GM23338 (cell line): ENCODE measurements at regions not wholly inside any gene's neighbourhood (a gene's known extent, or its start where the extent isn't known, plus 50 kb on each side); places are given as distances from the start of the nearest gene placed in this dataset.

Experiments
- CREB1 ChIP-seq: fragments of 250-450 bp; sonication (Bioruptor Pico); IDR thresholded peaks from 2 replicates; pipeline ENCODE4 v1.5.0; 2020; ENCODE audit warnings: low read depth, mild to moderate bottlenecking, moderate library complexity
- EZH2phosphoT487 ChIP-seq: fragments of 200-600 bp; sonication (generic); IDR thresholded peaks from one replicate; pipeline ENCODE4 v1.8.1; 2018; ENCODE audit warnings: antibody characterized with exemption; ENCODE audit not compliant: unreplicated experiment
- JUNB ChIP-seq: IDR thresholded peaks from one replicate; pipeline ENCODE4 v1.6.1; 2016; ENCODE audit warnings: antibody characterized with exemption; ENCODE audit not compliant: unreplicated experiment
- POLR2AphosphoS5 ChIP-seq: IDR thresholded peaks from 2 replicates; pipeline ENCODE4 v1.6.1; 2016; ENCODE audit warnings: antibody characterized with exemption, low read depth
- TF ChIP-seq, protein P1 (sequence below): fragments of 250-450 bp; sonication (Bioruptor Pico); IDR thresholded peaks from 2 replicates; pipeline ENCODE4 v1.5.0; 2020; ENCODE audit warnings: mild to moderate bottlenecking, moderate library complexity
- TF ChIP-seq, protein P2 (sequence below), 2 experiments: fragments of 200-600 bp in 1 of 2; sonication (generic) in 1 of 2; conservative IDR thresholded peaks; 2 replicates each; pipeline versions ENCODE4 v1.5.1 to v1.6.1; 2016 to 2017; ENCODE audit warnings: antibody characterized with exemption in 2 of 2, low read depth in 2 of 2, mild to moderate bottlenecking in 2 of 2, moderate library complexity in 1 of 2
- TF ChIP-seq, protein P3 (sequence below): IDR thresholded peaks from 2 replicates; pipeline ENCODE4 v1.6.1; 2016; ENCODE audit warnings: antibody characterized with exemption

- TF ChIP-seq, protein P1, sequence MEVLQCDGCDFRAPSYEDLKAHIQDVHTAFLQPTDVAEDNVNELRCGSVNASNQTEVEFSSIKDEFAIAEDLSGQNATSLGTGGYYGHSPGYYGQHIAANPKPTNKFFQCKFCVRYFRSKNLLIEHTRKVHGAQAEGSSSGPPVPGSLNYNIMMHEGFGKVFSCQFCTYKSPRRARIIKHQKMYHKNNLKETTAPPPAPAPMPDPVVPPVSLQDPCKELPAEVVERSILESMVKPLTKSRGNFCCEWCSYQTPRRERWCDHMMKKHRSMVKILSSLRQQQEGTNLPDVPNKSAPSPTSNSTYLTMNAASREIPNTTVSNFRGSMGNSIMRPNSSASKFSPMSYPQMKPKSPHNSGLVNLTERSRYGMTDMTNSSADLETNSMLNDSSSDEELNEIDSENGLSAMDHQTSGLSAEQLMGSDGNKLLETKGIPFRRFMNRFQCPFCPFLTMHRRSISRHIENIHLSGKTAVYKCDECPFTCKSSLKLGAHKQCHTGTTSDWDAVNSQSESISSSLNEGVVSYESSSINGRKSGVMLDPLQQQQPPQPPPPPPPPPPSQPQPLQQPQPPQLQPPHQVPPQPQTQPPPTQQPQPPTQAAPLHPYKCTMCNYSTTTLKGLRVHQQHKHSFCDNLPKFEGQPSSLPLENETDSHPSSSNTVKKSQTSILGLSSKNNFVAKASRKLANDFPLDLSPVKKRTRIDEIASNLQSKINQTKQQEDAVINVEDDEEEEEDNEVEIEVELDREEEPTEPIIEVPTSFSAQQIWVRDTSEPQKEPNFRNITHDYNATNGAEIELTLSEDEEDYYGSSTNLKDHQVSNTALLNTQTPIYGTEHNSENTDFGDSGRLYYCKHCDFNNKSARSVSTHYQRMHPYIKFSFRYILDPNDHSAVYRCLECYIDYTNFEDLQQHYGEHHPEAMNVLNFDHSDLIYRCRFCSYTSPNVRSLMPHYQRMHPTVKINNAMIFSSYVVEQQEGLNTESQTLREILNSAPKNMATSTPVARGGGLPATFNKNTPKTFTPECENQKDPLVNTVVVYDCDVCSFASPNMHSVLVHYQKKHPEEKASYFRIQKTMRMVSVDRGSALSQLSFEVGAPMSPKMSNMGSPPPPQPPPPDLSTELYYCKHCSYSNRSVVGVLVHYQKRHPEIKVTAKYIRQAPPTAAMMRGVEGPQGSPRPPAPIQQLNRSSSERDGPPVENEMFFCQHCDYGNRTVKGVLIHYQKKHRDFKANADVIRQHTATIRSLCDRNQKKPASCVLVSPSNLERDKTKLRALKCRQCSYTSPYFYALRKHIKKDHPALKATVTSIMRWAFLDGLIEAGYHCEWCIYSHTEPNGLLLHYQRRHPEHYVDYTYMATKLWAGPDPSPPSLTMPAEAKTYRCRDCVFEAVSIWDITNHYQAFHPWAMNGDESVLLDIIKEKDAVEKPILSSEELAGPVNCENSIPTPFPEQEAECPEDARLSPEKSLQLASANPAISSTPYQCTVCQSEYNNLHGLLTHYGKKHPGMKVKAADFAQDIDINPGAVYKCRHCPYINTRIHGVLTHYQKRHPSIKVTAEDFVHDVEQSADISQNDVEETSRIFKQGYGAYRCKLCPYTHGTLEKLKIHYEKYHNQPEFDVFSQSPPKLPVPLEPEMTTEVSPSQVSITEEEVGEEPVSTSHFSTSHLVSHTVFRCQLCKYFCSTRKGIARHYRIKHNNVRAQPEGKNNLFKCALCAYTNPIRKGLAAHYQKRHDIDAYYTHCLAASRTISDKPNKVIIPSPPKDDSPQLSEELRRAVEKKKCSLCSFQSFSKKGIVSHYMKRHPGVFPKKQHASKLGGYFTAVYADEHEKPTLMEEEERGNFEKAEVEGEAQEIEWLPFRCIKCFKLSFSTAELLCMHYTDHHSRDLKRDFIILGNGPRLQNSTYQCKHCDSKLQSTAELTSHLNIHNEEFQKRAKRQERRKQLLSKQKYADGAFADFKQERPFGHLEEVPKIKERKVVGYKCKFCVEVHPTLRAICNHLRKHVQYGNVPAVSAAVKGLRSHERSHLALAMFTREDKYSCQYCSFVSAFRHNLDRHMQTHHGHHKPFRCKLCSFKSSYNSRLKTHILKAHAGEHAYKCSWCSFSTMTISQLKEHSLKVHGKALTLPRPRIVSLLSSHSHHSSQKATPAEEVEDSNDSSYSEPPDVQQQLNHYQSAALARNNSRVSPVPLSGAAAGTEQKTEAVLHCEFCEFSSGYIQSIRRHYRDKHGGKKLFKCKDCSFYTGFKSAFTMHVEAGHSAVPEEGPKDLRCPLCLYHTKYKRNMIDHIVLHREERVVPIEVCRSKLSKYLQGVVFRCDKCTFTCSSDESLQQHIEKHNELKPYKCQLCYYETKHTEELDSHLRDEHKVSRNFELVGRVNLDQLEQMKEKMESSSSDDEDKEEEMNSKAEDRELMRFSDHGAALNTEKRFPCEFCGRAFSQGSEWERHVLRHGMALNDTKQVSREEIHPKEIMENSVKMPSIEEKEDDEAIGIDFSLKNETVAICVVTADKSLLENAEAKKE (CRISPR knock-in tag) = no peak
- TF ChIP-seq JUNB (no peak), CREB1 (CRISPR knock-in tag) (no peak), POLR2AphosphoS5 (no peak), EZH2phosphoT487 (no peak)
- TF ChIP-seq, protein P2, sequence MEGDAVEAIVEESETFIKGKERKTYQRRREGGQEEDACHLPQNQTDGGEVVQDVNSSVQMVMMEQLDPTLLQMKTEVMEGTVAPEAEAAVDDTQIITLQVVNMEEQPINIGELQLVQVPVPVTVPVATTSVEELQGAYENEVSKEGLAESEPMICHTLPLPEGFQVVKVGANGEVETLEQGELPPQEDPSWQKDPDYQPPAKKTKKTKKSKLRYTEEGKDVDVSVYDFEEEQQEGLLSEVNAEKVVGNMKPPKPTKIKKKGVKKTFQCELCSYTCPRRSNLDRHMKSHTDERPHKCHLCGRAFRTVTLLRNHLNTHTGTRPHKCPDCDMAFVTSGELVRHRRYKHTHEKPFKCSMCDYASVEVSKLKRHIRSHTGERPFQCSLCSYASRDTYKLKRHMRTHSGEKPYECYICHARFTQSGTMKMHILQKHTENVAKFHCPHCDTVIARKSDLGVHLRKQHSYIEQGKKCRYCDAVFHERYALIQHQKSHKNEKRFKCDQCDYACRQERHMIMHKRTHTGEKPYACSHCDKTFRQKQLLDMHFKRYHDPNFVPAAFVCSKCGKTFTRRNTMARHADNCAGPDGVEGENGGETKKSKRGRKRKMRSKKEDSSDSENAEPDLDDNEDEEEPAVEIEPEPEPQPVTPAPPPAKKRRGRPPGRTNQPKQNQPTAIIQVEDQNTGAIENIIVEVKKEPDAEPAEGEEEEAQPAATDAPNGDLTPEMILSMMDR (conservative IDR thresholded peaks at IDR 0.05; ENCODE audit: low read depth in 2 of 2) = no peak
- TF ChIP-seq, protein P3, sequence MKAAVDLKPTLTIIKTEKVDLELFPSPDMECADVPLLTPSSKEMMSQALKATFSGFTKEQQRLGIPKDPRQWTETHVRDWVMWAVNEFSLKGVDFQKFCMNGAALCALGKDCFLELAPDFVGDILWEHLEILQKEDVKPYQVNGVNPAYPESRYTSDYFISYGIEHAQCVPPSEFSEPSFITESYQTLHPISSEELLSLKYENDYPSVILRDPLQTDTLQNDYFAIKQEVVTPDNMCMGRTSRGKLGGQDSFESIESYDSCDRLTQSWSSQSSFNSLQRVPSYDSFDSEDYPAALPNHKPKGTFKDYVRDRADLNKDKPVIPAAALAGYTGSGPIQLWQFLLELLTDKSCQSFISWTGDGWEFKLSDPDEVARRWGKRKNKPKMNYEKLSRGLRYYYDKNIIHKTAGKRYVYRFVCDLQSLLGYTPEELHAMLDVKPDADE = no peak
Measured at GRCh38 chr2:236748801-236749200, 179.2 kb downstream of the ACKR3 start (continued).
